ENCODE measurements at regions not wholly inside any gene's neighbourhood (a gene's known extent, or its start where the extent isn't known, plus 50 kb on each side); places are given as distances from the start of the nearest gene placed in this dataset.

DNA sequence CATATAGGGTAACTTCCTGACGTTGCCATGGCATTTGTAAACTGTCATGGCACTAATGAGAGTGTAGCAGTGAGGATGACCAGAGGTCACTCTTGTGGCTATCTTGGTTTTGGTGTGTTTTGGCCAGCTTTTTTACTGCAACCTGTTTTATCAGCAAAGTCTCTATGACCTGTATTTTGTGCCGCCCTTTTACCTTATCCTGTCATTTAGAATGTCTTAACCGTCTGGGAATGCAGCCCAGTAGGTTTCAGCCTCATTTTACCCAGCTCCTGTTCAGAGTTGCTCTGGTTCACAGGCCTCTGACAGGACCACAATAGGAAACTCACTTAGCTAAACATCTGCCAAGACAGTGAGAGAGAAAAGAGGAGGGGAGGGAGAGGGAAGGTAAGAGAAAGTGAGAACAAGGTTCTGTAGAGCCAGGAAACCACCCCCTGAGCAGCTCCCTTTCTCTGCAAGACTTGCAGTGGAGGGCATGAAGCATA is 64.8 kb upstream of the PLEKHG3 start:
- DNase-seq = no peak

GRCh38 chr14:64640839-64641238 is 63.4 kb upstream of the PLEKHG3 start:
- DNase-seq = no peak

DNA sequence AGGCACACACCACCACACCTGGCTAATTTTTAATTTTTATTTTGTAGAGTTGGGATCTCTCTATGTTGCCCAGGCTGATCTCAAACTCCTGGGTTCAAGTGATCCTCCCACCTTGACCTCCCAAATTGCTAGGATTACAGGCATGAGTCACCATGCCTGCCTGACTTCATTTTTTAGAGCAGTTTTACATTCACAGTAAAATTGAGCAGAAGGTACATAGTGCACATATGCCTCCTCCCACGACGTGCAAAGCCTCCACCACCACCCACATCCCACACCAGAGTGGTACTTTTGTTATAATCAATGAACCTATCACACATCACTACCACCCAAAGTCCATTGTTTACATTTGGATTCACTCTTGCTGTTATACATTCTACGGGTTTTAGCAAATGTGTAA is 62.5 kb upstream of the PLEKHG3 start:
- no peak for DNase-seq

GRCh38 chr14:64643709-64644108 is 60.5 kb upstream of the PLEKHG3 start:
- DNase-seq = no peak

GRCh38 chr14:64644629-64645028 is 59.6 kb upstream of the PLEKHG3 start:
- no peak for DNase-seq

DNA sequence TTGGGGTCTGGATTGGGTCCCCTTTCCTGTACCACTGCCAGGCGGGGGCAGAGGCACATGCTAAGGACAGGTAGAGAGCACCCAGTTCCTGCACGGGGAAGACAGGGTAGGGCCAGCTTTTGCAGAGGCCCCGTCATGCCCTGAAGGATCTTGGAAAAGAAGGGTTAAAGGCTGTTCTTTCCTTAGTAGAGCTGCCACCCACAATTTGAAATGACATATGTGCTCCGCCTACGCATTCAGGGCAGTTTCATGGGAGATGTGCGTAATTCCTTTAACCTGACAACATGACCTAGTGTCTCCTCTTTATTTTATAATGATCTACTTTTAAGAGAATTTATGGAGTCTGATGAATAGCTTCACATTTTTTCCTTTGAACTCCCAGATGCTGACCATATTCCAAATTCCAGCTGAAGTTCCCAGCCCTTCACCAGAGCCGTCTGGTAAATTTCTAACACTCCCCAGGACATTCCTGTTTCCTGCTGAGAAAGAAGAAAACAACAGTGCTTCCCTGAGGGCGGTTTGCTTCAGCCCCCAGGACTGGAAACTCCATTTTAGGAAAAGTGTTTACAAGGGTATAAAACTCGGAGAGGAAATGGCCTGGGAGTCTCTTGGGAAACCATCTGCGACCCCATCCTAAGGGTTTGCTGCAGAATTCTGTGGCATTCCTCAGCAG is 58.9 kb upstream of the PLEKHG3 start:
- peak; percentile 86 for DNase-seq

- DNase-seq = peak; percentile 71
These were observed 58.1 kb upstream of the PLEKHG3 start for GRCh38 chr14:64646103-64646502.

DNA sequence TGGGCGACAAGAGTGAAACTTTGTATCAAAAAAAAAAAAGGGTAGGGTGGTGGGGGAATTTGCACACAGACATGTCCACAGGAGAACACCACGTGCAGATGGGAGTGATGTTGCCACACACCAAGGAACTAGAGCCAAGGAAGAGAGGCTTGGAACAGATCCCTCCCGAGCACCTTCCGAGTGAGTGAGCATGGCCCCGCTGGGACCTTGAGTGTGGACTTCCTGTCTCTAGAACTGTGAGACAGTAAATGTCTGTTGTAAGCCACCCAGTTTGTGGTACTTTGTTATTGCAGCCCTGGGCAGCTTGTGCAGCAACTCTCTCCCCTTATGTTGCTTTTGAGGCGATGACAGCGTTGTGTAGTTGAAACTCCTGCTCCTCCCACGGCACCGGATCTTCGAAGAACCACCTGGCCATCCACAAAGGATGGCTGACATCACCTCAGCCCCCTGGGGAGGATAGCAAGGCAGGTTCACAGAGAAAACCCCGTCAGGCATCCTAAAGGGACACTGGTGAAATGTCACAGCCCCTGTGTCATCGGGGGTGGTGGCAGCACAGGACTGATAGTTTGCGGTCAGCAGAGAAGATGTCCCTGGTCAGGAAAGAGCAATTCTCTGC is 54.7 kb upstream of the PLEKHG3 start:
- no peak for DNase-seq

- DNase-seq = no peak
These were observed 50.4 kb upstream of the PLEKHG3 start for GRCh38 chr14:64653900-64654245.

GRCh38 chr14:64654246-64654900 is 49.9 kb upstream of the PLEKHG3 start:
- DNase-seq = peak; percentile 84

Measured in HCEC 1CT (cell line).